Pancreas (tissue), 10 donors: ENCODE measurements at regions not wholly inside any gene's neighbourhood (a gene's known extent, or its start where the extent isn't known, plus 50 kb on each side); places are given as distances from the start of the nearest gene placed in this dataset.

Experiments
- ATAC-seq, 4 donors: fragments of 200-7000 bp; cut with Tn5 transposase; one replicate each; pipeline versions ENCODE4 v1.8.0 to v1.9.1; 2020; ENCODE audit warnings: mild to moderate bottlenecking in 4 of 4, moderate library complexity in 4 of 4
- DNase-seq, 6 donors: peaks; one replicate each; pipeline ENCODE4 v3.0.0-alpha.2; 2020
- FAIRE-seq: peaks from 2 replicates; lab custom pipeline; 2012; peaks lifted over from hg19 to GRCh38; lab: Jason Lieb, UNC
- H3K27ac ChIP-seq, 4 donors: fragments of 200-600 bp; sonication (generic); 1 replicate in 3 of 4; 2 replicates in 1 of 4; pipeline versions ENCODE4 v1.5.0 to v1.8.0; 2020
- H3K27me3 ChIP-seq, 4 donors: fragments of 200-600 bp; one replicate each; pipeline ENCODE4 v1.8.0; 2021
- H3K36me3 ChIP-seq, 3 donors: fragments of 200-600 bp; sonication (generic) in 1 of 3; one replicate each; pipeline versions ENCODE4 v1.5.0 to v1.8.0; 2020 to 2021
- H3K4me1 ChIP-seq, 3 donors: fragments of 200-600 bp; one replicate each; pipeline ENCODE4 v1.8.0; 2021
- H3K4me3 ChIP-seq, 4 donors: fragments of 200-600 bp; sonication (generic) in 2 of 4; one replicate each; pipeline versions ENCODE4 v1.5.0 to v1.8.0; 2020 to 2021
- H3K9me3 ChIP-seq, 4 donors: fragments of 200-600 bp; one replicate each; pipeline ENCODE4 v1.8.0; 2021
- WGBS, 2 donors: extraction: QIAGEN DNeasy Blood & Tissue Kit; methylation state at CpG; one replicate each; pipeline ENCODE4 v1.1.7; 2013; 5-methylcytosine and 5-hydroxymethylcytosine counted together
- intact Hi-C, 3 donors: fragments of 100-400 bp; cut with DNase I; formaldehyde crosslinking; loops; one replicate each; pipeline versions ENCODE4 v1.11.1 to v1.14.2; 2022
- TF ChIP-seq, protein P1 (sequence below), 4 donors: fragments of 200-600 bp; sonication (generic) in 3 of 4; IDR thresholded peaks; one replicate each; pipeline versions ENCODE4 v1.5.0 to v1.8.0; 2021; ENCODE audit warnings: antibody characterized with exemption in 4 of 4
- donor health status: healthy with polysubstance abuse.
- donor health status: DM: no; HTN: no; CAD: no; lungs with moderate emphysema.
- donor health status: DM: no; HTN: no; CAD: no.
- donor health status: control.
- donor health status: control.
- donor health status: Bipolar disorder and iron deficiency.
- donor health status: DM: yes; HTN: yes; CAD: no.
- donor health status: DM: no; HTN: no; CAD: no.
- donor health status: DM: no; HTN: no; CAD: no.
- donor health status: DM: yes; HTN: yes; CAD: no.

DNA sequence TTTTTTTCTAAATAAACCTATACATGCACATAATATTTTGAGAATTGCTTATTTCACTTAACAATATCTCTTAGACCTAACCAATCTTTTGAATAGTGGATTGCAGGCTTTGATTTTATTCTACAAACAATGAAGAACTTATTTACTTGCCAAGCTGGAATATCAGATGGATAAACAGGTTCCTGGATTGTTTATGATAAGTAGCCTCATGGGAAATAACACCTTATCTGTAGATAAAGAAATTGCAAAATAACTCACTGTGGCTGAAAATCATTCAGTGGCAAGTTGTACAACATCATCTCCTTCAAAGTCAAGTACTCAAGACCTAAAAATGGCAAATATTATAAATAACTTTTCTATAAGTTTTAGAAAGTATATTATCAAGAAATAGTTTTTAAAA lies 335.4 kb upstream of the ATP2B1 start:
- Histone ChIP-seq H3K27me3 (no peaks in the 10 kb centered on the region), H3K36me3 (no peaks in the 10 kb centered on the region), H3K9me3 (no peaks in the 10 kb centered on the region), H3K4me3 (no peak overlapping the region), H3K4me1 (no peaks in the 10 kb centered on the region), H3K27ac (no peak overlapping the region)
- TF ChIP-seq, protein P1, sequence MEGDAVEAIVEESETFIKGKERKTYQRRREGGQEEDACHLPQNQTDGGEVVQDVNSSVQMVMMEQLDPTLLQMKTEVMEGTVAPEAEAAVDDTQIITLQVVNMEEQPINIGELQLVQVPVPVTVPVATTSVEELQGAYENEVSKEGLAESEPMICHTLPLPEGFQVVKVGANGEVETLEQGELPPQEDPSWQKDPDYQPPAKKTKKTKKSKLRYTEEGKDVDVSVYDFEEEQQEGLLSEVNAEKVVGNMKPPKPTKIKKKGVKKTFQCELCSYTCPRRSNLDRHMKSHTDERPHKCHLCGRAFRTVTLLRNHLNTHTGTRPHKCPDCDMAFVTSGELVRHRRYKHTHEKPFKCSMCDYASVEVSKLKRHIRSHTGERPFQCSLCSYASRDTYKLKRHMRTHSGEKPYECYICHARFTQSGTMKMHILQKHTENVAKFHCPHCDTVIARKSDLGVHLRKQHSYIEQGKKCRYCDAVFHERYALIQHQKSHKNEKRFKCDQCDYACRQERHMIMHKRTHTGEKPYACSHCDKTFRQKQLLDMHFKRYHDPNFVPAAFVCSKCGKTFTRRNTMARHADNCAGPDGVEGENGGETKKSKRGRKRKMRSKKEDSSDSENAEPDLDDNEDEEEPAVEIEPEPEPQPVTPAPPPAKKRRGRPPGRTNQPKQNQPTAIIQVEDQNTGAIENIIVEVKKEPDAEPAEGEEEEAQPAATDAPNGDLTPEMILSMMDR (IDR thresholded peaks at IDR 0.05) = no peak
- ATAC-seq (no peak), DNase-seq (no peak), FAIRE-seq (peak; percentile 54)
- intact Hi-C loops = no loop called here

DNA sequence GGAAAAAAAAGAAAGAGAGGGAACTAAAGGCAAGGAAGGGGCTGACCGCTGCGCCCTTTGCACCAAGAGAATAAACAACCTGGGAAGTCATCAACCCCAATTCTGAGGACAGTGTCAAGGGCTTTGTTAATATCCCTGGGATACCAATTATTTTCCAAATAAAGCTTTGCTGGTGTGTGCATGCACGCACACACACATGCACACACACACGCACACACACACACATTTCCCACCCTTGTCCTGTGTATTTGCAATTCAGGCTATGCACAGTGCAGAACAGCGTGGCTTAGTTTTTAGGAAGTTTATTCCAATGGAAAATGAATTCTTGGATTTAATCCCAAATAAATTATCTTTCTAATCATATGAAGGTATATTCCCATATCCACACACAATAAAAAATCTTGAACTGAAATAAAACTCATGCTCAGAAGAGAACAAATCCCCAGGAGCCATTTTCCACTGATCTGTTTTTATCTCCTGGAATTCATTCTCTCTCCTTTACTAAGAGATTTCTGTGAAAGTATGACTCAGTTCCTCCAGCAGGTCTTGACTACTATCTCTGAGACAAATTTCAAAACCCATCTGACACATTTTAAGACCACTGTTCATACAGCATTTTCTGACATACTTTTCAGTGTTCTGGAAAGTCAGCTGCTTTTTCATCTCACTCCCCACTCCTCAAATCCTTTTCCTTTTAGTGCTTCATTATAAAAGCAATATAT lies 334.4 kb upstream of the ATP2B1 start:
- Histone ChIP-seq H3K27me3 (no peaks in the 10 kb centered on the region), H3K4me1 (no peaks in the 10 kb centered on the region), H3K36me3 (no peaks in the 10 kb centered on the region), H3K27ac (no peak overlapping the region), H3K4me3 (no peak overlapping the region), H3K9me3 (no peaks in the 10 kb centered on the region)
- WGBS, 2 donors = 90 to 93% methylated on average over 5 of the region's 5 CpGs
- TF ChIP-seq, protein P1 (IDR thresholded peaks at IDR 0.05) = no peak
- no peak for DNase-seq
- no peak for ATAC-seq
- no peak for FAIRE-seq
- intact Hi-C loops = no loop called here

DNA sequence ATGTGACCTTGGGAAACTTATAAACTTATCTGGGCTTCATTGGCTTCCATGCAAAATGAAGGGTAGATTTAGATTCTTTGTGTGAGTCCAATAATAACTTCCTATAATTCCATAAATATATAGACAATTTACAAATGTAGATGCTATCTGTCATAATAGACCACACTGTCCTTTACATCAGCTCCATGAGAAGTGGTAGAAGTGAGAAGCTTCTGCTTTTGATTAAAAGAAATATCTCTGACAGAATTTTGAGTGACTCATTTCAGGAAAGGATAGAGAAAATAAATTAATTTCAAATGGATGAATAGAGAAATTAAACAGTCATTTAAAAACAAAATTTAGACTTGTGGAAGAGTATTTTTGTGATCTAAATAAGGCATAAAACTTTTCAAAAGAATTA lies 329.7 kb upstream of the ATP2B1 start:
- FAIRE-seq (no peak), ATAC-seq (no peak), DNase-seq (no peak)
- H3K4me1 ChIP-seq = no peaks in the 10 kb centered on the region
- TF ChIP-seq, protein P1 (IDR thresholded peaks at IDR 0.05) = no peak
- H3K27me3 ChIP-seq = no peaks in the 10 kb centered on the region
- intact Hi-C loops = no loop called here
- H3K9me3 ChIP-seq = no peaks in the 10 kb centered on the region
- H3K4me3 ChIP-seq = no peak overlapping the region
- H3K27ac ChIP-seq = no peak overlapping the region
- no peaks in the 10 kb centered on the region for H3K36me3 ChIP-seq

DNA sequence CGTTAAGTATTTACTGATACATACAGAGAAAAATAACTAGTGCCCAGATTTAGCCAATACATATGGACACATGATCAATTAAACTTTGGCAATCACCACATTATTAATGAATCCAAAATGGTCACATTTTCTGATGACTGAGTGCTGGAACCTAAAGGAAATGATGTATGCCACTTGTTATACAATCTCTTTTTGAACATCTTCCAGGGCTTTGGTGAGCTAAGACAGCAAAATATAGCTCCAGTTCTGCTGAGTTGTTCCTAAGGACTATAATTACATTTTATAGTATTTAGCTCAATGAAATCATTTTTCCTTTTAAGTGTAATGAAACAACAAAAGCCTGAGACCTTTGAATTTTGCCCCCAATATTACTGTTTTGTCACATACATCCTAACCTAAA lies 329.1 kb upstream of the ATP2B1 start:
- Histone ChIP-seq H3K4me3 (no peak overlapping the region), H3K4me1 (no peaks in the 10 kb centered on the region), H3K27me3 (no peaks in the 10 kb centered on the region), H3K27ac (no peak overlapping the region), H3K36me3 (no peaks in the 10 kb centered on the region), H3K9me3 (no peaks in the 10 kb centered on the region)
- FAIRE-seq = no peak
- TF ChIP-seq, protein P1 (IDR thresholded peaks at IDR 0.05) = no peak
- ATAC-seq = no peak
- WGBS, 2 donors = 41 to 43% methylated on average over 1 of the region's 1 CpG
- DNase-seq = no peak
- intact Hi-C loops = no loop called here

DNA sequence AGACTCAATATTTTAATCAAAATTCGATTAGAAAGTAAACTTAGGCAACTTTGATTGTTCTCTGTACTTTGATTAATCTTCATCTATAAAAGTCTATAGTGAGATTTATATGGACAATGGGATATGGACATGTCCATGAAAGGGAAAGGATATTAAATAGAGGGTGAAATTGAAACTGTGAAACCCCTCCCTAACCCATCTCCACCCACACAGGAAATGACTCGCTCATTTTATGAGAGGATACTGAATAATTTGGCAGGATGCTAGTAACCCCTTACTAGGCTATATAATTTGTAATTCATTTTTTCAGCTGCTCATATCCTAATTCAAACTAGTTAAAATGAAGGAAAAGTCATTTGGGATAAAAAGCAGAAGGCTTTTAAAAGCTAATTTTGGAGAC lies 328.0 kb upstream of the ATP2B1 start:
- 47 to 53% methylated on average over 2 of the region's 2 CpGs for WGBS, 2 donors
- no peaks in the 10 kb centered on the region for H3K4me1 ChIP-seq
- intact Hi-C loops = no loop called here
- no peak for FAIRE-seq
- no peak for ATAC-seq
- DNase-seq = no peak
- TF ChIP-seq, protein P1 (IDR thresholded peaks at IDR 0.05) = no peak
- no peaks in the 10 kb centered on the region for H3K9me3 ChIP-seq
- H3K27ac ChIP-seq = no peak overlapping the region
- no peaks in the 10 kb centered on the region for H3K27me3 ChIP-seq
- no peak overlapping the region for H3K4me3 ChIP-seq
- H3K36me3 ChIP-seq = no peaks in the 10 kb centered on the region
